WI38 (cell line): ENCODE measurements at regions not wholly inside any gene's neighbourhood (a gene's known extent, or its start where the extent isn't known, plus 50 kb on each side); places are given as distances from the start of the nearest gene placed in this dataset.

Experiments used
- H3K4me3 ChIP-seq: 2 replicates; pipeline ENCODE4 v1.5.1; 2011; ENCODE audit warnings: low read depth, mild to moderate bottlenecking, control low read depth, low read length
- TF ChIP-seq, protein P1 (sequence below): IDR thresholded peaks from 2 replicates; pipeline ENCODE4 v1.5.1; 2012; ENCODE audit warnings: low read depth, mild to moderate bottlenecking, control low read depth, low read length

DNA sequence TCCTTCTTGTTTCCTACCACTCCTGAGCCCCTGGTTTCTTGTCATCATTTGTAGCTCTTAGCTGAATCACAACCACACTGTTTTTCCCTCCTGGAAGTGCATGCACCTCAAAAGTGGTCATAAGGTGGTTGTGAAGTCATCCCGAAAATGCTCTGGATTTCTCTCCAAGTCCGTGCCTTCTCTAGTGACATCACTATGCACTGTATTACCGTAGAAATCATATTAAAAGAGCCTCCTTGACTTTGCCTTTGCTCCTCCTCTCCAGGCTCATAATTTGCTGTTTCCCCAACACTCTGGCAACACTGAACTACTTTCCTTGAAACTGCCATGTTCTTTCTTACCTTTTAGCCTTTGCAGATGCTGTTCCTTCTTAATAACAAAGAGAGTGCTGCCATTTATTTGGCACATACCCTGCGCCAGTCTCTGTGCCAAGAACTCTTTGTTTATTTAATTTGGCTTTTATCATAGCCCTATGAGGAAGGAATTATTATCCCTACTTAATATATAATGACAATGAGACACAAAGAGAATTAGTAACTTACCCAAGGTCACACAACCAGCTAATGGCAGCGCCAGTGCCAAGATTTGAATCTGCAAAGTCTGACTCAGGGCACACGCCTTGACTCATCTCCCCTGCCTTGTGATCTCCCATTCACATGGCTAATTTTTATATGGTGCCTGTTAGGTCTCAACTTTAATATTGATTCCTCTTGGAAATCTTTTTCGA lies 115.4 kb downstream of the KIF4B start:
- TF ChIP-seq, protein P1, sequence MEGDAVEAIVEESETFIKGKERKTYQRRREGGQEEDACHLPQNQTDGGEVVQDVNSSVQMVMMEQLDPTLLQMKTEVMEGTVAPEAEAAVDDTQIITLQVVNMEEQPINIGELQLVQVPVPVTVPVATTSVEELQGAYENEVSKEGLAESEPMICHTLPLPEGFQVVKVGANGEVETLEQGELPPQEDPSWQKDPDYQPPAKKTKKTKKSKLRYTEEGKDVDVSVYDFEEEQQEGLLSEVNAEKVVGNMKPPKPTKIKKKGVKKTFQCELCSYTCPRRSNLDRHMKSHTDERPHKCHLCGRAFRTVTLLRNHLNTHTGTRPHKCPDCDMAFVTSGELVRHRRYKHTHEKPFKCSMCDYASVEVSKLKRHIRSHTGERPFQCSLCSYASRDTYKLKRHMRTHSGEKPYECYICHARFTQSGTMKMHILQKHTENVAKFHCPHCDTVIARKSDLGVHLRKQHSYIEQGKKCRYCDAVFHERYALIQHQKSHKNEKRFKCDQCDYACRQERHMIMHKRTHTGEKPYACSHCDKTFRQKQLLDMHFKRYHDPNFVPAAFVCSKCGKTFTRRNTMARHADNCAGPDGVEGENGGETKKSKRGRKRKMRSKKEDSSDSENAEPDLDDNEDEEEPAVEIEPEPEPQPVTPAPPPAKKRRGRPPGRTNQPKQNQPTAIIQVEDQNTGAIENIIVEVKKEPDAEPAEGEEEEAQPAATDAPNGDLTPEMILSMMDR = no peak
- no peak overlapping the region for H3K4me3 ChIP-seq

- no peak overlapping the region for H3K4me3 ChIP-seq
- TF ChIP-seq, protein P1 = no peak
Measured at GRCh38 chr5:155129513-155129880, 115.9 kb downstream of the KIF4B start.

- TF ChIP-seq, protein P1 = no peak
- no peak overlapping the region for H3K4me3 ChIP-seq
Measured at GRCh38 chr5:155134130-155134529, 120.6 kb downstream of the KIF4B start.

DNA sequence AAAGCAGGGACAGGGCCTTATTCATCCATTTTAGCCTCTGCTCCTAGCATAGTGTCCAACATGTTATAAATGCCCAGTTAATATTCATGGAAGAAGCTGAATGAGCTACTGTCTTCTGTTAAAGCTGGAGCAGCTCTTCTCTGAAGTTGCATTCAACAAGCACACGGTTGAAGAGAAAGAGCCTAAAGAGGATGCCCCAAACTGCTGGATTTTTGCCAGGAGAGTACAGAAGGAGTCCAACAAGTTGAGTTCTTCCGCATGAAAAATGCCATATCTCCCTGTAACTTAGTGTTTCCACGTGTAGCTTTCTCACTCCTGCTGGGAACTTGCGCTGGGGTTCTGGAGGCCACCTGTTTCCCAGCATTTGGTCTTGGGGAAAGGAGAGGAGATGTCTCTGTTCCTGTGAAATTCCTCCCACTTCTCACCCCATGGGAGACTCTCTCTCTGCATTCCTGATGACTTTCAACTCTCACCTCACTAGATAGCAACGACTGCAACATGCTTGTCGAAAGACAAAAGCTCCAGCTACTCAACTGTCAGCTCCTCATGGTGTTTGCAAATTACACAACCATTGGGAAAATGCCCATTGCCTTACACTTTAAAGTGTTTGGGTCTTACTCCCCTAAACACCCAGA lies 122.8 kb downstream of the KIF4B start:
- TF ChIP-seq, protein P1 = no peak

GRCh38 chr5:155137683-155138082 lies 124.1 kb downstream of the KIF4B start:
- TF ChIP-seq, protein P1 = no peak
- H3K4me3 ChIP-seq = no peak overlapping the region

More for the DNA sequence above, 122.8 kb downstream of the KIF4B start:
- no peak overlapping the region for H3K4me3 ChIP-seq

DNA sequence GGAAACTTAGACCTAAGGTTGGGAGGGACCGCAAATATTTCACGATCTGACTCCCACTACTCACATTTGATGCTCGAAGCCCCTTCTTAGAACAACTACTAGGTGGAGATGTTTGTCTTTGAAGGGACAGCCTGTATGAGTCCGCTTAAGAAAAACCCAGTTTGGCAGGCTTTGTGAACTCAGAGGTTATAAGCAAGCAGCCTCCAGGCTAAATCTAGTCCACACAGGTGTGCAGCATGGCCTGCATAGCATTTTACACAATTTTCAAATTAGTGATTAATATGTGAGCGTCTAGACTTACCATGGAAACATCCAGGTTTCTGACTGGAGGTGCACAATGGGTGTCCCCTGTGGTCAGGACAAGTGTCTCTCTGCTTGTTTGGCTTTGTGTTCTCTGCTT lies 127.1 kb downstream of the KIF4B start:
- TF ChIP-seq, protein P1 = no peak
- no peak overlapping the region for H3K4me3 ChIP-seq

DNA sequence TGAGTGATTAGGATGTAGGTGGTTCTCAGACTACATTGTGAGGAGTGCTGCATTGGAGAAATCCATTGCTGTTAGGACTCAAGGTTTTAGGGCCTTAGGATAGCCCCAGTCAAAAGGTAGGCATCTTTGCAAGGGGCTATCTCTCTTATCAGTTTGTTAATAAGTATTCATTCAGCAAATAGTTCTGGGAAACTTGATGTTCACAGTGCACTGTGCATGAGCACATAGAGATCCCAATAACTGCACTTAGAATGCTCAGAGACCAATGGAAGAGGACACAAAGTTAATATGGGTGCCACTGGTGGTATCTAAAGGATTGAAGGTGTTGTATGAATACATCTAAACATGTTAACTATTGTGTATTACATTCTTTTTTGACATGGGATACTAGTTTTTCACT lies 131.4 kb downstream of the KIF4B start:
- TF ChIP-seq, protein P1 = no peak
- no peak overlapping the region for H3K4me3 ChIP-seq
